ENCODE measurements at regions not wholly inside any gene's neighbourhood (a gene's known extent, or its start where the extent isn't known, plus 50 kb on each side); places are given as distances from the start of the nearest gene placed in this dataset.

DNA sequence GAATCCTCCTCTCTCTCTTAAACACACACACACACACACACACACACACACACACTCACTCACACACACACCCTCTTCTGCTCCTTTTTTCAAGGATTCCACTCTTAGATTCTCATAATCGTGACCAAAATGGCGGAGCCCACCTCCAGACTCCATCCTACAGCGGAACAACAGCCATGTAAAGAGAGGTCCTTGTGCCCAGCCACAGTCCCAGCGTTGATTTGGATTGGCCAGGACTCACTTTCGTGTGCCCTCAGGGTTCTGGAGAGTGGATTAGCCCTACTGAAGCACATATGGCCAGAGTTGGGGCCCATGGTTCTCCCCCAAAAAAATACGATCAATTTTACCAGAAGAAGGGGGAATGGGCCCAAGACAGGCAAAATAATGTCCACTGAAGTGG, 90.2 kb upstream of the SMNDC1 start (continued):
- TF ChIP-seq, protein P1, sequence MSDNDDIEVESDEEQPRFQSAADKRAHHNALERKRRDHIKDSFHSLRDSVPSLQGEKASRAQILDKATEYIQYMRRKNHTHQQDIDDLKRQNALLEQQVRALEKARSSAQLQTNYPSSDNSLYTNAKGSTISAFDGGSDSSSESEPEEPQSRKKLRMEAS (IDR thresholded peaks at IDR 0.05; ENCODE audit: low read depth) = no peak

DNA sequence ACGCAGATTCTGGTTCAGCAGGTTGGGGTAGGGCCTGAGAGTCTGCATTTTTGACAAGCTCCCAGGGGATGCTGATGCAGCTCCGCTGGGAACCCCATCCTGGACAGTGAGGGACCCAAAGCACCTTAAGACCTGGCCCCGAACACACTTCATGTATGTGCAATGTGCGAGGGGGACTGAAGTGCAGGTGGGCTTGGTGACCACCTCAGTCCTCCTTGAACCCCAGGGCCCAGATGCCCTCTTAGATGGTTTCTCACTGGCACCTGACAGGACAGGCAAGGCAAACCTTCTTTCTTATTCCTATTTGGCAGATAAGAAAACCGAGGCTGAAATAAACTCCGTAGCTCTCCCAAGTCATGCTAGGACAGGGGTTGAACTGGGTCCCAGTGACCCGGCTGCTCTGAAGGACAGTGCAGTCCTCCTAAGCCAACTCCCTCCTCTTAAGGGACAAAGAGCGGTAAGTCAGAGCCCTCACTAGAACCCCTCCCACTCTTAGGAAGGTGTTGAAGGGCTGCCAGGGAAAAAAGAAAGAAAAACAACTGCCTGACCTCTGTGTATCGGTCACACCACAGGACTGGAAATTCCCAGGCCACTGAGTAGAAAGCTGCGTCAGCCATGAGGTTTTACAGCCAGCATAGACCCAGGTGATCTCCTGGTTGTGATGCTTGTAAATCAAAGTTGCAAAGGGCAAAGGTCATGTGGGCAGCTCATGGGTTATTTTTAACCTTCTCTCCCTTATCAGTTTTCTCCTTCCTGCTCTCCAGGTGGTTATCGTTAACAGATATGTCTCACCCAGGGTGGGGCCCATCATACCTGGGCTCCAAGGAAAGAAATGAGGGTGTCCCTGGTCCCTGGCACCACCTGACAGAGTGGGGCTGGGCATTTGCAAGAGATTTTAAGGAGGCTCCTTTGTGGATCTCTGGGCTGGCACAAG, 90.9 kb upstream of the SMNDC1 start:
- no peaks in the 10 kb centered on the region for H3K9me3 ChIP-seq
- ChIA-PET POLR2A (no interaction called here), CTCF (no interaction called here)
- H2AFZ ChIP-seq (ENCODE audit: low read depth) = no peak overlapping the region
- no peak overlapping the region for H3K4me3 ChIP-seq (ENCODE audit: low read depth in 2 of 2, low read length in 1 of 2)
- H3F3A ChIP-seq (replicated peaks; ENCODE audit: insufficient read depth) = peaks cover 13% of the 10 kb centered on the region
- no peaks in the 10 kb centered on the region for H3K9me2 ChIP-seq
- peak overlapping the region; percentile 8; the same call in 1 of the 2 replicates for H3K4me2 ChIP-seq
- WGBS (ENCODE audit: low lambda C conversion rate) = 66% methylated on average over 9 of the region's 11 CpGs
- H3K9ac ChIP-seq = no peak overlapping the region
- H3K27ac ChIP-seq (ENCODE audit: low read depth in 2 of 2, low read length in 1 of 2) = peak overlapping the region in 1 of 2 experiments; percentile 20; a peak in 1 of 4 replicates
- H3K27me3 ChIP-seq (ENCODE audit: insufficient read depth) = no peaks in the 10 kb centered on the region
- no peaks in the 10 kb centered on the region for H3K36me3 ChIP-seq (replicated peaks in 1 of 2; ENCODE audit: control insufficient read depth in 1 of 2, insufficient read depth in 2 of 2, low read length in 1 of 2)
- H3K4me1 ChIP-seq (ENCODE audit: control insufficient read depth in 1 of 2, insufficient read depth in 2 of 2, low read depth in 1 of 2, low read length in 1 of 2) = peaks cover 16 to 35% of the 10 kb centered on the region in 2 experiments; a peak in 3 of 4 replicates
- H4K20me1 ChIP-seq (ENCODE audit: insufficient read depth) = no peaks in the 10 kb centered on the region
- no peak for DNase-seq
- H3K79me2 ChIP-seq (ENCODE audit: insufficient read depth) = no peaks in the 10 kb centered on the region
- TF ChIP-seq, protein P2, sequence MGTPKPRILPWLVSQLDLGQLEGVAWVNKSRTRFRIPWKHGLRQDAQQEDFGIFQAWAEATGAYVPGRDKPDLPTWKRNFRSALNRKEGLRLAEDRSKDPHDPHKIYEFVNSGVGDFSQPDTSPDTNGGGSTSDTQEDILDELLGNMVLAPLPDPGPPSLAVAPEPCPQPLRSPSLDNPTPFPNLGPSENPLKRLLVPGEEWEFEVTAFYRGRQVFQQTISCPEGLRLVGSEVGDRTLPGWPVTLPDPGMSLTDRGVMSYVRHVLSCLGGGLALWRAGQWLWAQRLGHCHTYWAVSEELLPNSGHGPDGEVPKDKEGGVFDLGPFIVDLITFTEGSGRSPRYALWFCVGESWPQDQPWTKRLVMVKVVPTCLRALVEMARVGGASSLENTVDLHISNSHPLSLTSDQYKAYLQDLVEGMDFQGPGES (IDR thresholded peaks at IDR 0.05; ENCODE audit: low read depth, low read length) = no peak
- TF ChIP-seq SMC3 (IDR thresholded peaks at IDR 0.05; ENCODE audit: low read depth, low read length) (no peak), RXRA (IDR thresholded peaks at IDR 0.05; ENCODE audit: borderline replicate concordance, low read depth) (peak; percentile 64; the same call in 1 of the 2 replicates), SIN3A (IDR thresholded peaks at IDR 0.05; ENCODE audit: borderline replicate concordance, low read depth, low read length) (no peak), FOXJ3 (CRISPR knock-in tag; IDR thresholded peaks at IDR 0.05) (no peak), GATA2 (CRISPR knock-in tag; IDR thresholded peaks at IDR 0.05) (no peak), YY1 (IDR thresholded peaks at IDR 0.05; ENCODE audit: low read depth) (no peak), JUND (IDR thresholded peaks at IDR 0.05) (no peak), ELF1 (IDR thresholded peaks at IDR 0.05) (no peak), MEF2A (IDR thresholded peaks at IDR 0.05; ENCODE audit: borderline replicate concordance, low read depth) (peak; percentile 53; the same call in 1 of the 2 replicates), NRF1 (IDR thresholded peaks at IDR 0.05; ENCODE audit: low read depth, low read length) (no peak), TCF12 (IDR thresholded peaks at IDR 0.05) (peak; percentile 50), RFX5 (IDR thresholded peaks at IDR 0.05; ENCODE audit: low read length) (no peak), EZH2phosphoT487 (IDR thresholded peaks at IDR 0.05; ENCODE audit: borderline replicate concordance, low read depth) (no peak), FOSL2 (IDR thresholded peaks at IDR 0.05; ENCODE audit: borderline replicate concordance, low read depth) (no peak), RCOR1 (IDR thresholded peaks at IDR 0.05; ENCODE audit: low read length) (no peak)
- TF ChIP-seq, protein P3, sequence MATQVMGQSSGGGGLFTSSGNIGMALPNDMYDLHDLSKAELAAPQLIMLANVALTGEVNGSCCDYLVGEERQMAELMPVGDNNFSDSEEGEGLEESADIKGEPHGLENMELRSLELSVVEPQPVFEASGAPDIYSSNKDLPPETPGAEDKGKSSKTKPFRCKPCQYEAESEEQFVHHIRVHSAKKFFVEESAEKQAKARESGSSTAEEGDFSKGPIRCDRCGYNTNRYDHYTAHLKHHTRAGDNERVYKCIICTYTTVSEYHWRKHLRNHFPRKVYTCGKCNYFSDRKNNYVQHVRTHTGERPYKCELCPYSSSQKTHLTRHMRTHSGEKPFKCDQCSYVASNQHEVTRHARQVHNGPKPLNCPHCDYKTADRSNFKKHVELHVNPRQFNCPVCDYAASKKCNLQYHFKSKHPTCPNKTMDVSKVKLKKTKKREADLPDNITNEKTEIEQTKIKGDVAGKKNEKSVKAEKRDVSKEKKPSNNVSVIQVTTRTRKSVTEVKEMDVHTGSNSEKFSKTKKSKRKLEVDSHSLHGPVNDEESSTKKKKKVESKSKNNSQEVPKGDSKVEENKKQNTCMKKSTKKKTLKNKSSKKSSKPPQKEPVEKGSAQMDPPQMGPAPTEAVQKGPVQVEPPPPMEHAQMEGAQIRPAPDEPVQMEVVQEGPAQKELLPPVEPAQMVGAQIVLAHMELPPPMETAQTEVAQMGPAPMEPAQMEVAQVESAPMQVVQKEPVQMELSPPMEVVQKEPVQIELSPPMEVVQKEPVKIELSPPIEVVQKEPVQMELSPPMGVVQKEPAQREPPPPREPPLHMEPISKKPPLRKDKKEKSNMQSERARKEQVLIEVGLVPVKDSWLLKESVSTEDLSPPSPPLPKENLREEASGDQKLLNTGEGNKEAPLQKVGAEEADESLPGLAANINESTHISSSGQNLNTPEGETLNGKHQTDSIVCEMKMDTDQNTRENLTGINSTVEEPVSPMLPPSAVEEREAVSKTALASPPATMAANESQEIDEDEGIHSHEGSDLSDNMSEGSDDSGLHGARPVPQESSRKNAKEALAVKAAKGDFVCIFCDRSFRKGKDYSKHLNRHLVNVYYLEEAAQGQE (IDR thresholded peaks at IDR 0.05; ENCODE audit: low read depth, low read length) = no peak
- TF ChIP-seq, protein P4, sequence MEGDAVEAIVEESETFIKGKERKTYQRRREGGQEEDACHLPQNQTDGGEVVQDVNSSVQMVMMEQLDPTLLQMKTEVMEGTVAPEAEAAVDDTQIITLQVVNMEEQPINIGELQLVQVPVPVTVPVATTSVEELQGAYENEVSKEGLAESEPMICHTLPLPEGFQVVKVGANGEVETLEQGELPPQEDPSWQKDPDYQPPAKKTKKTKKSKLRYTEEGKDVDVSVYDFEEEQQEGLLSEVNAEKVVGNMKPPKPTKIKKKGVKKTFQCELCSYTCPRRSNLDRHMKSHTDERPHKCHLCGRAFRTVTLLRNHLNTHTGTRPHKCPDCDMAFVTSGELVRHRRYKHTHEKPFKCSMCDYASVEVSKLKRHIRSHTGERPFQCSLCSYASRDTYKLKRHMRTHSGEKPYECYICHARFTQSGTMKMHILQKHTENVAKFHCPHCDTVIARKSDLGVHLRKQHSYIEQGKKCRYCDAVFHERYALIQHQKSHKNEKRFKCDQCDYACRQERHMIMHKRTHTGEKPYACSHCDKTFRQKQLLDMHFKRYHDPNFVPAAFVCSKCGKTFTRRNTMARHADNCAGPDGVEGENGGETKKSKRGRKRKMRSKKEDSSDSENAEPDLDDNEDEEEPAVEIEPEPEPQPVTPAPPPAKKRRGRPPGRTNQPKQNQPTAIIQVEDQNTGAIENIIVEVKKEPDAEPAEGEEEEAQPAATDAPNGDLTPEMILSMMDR (IDR thresholded peaks at IDR 0.05) = no peak
- TF ChIP-seq, protein P5, sequence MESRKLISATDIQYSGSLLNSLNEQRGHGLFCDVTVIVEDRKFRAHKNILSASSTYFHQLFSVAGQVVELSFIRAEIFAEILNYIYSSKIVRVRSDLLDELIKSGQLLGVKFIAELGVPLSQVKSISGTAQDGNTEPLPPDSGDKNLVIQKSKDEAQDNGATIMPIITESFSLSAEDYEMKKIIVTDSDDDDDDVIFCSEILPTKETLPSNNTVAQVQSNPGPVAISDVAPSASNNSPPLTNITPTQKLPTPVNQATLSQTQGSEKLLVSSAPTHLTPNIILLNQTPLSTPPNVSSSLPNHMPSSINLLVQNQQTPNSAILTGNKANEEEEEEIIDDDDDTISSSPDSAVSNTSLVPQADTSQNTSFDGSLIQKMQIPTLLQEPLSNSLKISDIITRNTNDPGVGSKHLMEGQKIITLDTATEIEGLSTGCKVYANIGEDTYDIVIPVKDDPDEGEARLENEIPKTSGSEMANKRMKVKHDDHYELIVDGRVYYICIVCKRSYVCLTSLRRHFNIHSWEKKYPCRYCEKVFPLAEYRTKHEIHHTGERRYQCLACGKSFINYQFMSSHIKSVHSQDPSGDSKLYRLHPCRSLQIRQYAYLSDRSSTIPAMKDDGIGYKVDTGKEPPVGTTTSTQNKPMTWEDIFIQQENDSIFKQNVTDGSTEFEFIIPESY (IDR thresholded peaks at IDR 0.05; ENCODE audit: borderline replicate concordance, low read depth) = no peak
- TF ChIP-seq, protein P6, sequence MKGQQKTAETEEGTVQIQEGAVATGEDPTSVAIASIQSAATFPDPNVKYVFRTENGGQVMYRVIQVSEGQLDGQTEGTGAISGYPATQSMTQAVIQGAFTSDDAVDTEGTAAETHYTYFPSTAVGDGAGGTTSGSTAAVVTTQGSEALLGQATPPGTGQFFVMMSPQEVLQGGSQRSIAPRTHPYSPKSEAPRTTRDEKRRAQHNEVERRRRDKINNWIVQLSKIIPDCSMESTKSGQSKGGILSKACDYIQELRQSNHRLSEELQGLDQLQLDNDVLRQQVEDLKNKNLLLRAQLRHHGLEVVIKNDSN (IDR thresholded peaks at IDR 0.05; ENCODE audit: borderline replicate concordance, low read depth) = no peak
